ENCODE measurements at regions not wholly inside any gene's neighbourhood (a gene's known extent, or its start where the extent isn't known, plus 50 kb on each side); places are given as distances from the start of the nearest gene placed in this dataset.

DNA sequence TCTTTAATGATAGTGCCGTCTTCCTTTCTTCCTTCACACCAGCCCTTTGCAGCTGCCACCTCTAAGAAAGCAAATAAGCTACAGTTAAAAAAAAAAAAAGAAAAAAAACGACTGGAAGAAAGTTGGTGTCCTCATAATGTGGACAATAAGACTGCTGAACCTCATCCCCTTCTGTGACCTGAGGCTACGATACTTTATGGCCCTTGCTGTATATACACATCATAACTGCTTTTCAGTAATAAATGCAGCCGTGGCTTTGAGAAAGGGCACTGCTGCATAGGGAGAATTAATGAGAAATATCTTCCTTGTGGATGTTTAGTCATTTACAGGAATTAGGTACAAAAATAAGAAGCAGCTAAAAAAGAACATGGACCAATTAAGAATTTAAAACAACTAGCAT, 333.8 kb upstream of the ADGRL2 start:
- H3K4me1 ChIP-seq, result no peaks in the 10 kb centered on the region
- H3K27me3 ChIP-seq, result no peaks in the 10 kb centered on the region
- 43% methylated on average over 4 of the region's 4 CpGs for WGBS (ENCODE audit: insufficient coverage, low coverage, low lambda C conversion rate, missing lambda C conversion rate)
- H3K36me3 ChIP-seq, result no peaks in the 10 kb centered on the region
- H3K27ac ChIP-seq, result no peak overlapping the region
- ATAC-seq (no peak), DNase-seq (no peak)
- TF ChIP-seq, protein P1, sequence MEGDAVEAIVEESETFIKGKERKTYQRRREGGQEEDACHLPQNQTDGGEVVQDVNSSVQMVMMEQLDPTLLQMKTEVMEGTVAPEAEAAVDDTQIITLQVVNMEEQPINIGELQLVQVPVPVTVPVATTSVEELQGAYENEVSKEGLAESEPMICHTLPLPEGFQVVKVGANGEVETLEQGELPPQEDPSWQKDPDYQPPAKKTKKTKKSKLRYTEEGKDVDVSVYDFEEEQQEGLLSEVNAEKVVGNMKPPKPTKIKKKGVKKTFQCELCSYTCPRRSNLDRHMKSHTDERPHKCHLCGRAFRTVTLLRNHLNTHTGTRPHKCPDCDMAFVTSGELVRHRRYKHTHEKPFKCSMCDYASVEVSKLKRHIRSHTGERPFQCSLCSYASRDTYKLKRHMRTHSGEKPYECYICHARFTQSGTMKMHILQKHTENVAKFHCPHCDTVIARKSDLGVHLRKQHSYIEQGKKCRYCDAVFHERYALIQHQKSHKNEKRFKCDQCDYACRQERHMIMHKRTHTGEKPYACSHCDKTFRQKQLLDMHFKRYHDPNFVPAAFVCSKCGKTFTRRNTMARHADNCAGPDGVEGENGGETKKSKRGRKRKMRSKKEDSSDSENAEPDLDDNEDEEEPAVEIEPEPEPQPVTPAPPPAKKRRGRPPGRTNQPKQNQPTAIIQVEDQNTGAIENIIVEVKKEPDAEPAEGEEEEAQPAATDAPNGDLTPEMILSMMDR (IDR thresholded peaks at IDR 0.05), result no peak
- TF ChIP-seq POLR2A (IDR thresholded peaks at IDR 0.05), result no peak
- intact Hi-C loops (cut with DNase I), result no loop called here
- no peaks in the 10 kb centered on the region for H3K9me3 ChIP-seq
- no peak overlapping the region for H3K4me3 ChIP-seq

DNA sequence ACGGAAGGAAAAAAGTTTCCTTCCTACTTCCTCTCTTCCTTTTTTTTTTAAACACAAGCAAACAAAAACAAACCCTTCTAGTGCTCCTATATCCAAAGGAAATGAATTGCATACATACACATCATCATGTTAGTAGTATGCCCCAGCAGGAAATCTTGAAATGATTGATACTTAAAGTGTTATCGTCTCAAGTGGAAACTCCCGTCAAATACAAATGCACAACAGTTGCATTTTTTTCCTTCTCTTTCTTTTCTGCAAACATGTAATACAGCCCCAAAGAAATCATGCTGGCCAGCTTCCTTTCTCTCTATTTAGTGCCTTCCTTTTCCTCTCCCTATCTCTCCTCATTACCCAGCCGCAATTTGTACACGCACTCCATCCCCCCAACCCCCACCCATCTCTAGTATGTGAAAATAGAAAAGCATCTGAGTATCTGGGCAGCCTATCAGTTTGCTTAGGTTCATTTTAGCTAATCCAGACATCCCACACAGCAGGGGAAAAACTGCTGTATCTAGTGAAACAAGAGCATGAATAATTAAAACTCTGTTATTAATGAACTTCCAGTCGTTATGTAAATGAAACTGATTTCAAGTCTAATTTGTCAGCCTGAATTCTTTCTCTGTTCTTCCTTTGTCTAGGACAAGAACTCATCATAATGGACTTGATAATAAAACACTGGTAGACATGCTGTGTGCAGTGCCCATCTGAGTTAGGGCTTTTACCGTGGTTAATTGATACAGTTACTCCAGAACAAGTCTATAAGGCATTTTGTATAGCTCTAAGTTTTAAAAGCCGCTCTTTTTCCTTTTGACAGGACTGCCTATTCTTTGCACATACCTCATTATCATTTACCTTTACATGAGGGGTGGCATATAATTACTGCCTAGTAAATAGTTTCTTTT, 336.5 kb upstream of the ADGRL2 start:
- H3K36me3 ChIP-seq, result no peaks in the 10 kb centered on the region
- no peaks in the 10 kb centered on the region for H3K27me3 ChIP-seq
- TF ChIP-seq, protein P1 (IDR thresholded peaks at IDR 0.05), result no peak
- no peak for TF ChIP-seq POLR2A (IDR thresholded peaks at IDR 0.05)
- whole genome bisulfite sequencing (ENCODE audit: insufficient coverage, low coverage, low lambda C conversion rate, missing lambda C conversion rate), result 43% methylated on average over 8 of the region's 8 CpGs
- no peak overlapping the region for H3K4me3 ChIP-seq
- no peak for DNase-seq
- H3K9me3 ChIP-seq, result no peaks in the 10 kb centered on the region
- intact Hi-C loops (cut with DNase I), result no loop called here
- no peaks in the 10 kb centered on the region for H3K4me1 ChIP-seq
- ATAC-seq, result peak; percentile 18 to 51 (median 40)
- no peak overlapping the region for H3K27ac ChIP-seq

- ATAC-seq (no peak), DNase-seq (no peak)
- H3K9me3 ChIP-seq, result no peaks in the 10 kb centered on the region
- H3K27ac ChIP-seq, result no peak overlapping the region
- no peaks in the 10 kb centered on the region for H3K27me3 ChIP-seq
- no peak overlapping the region for H3K4me3 ChIP-seq
- TF ChIP-seq, protein P1 (IDR thresholded peaks at IDR 0.05), result no peak
- TF ChIP-seq POLR2A (IDR thresholded peaks at IDR 0.05), result no peak
- no peaks in the 10 kb centered on the region for H3K36me3 ChIP-seq
- no peaks in the 10 kb centered on the region for H3K4me1 ChIP-seq
- intact Hi-C loops (cut with DNase I), result no loop called here
Measured at GRCh38 chr1:81459043-81459442, 341.7 kb upstream of the ADGRL2 start.

DNA sequence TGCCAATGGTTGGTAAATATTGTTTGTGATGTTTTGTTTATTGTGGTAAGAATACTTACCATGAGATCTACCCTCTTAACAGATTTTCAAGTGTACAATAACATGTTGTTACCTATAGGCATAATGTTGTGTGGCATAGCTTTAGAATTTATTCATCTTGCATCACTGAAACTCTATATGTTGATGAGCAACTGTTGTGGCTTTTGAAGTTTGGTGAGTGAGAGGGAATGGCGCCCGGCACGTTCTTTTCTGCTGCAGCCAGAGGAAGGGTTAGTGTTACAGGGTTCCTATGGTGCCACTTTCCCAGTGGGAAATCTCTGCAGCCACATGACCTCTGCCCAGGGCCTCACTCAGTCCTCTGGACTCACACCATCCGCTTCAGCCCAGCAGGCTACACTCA, 342.5 kb upstream of the ADGRL2 start:
- Histone ChIP-seq H3K36me3 (no peaks in the 10 kb centered on the region), H3K27me3 (no peaks in the 10 kb centered on the region), H3K9me3 (no peaks in the 10 kb centered on the region), H3K4me3 (no peak overlapping the region), H3K4me1 (no peaks in the 10 kb centered on the region), H3K27ac (no peak overlapping the region)
- TF ChIP-seq POLR2A (IDR thresholded peaks at IDR 0.05), result no peak
- TF ChIP-seq, protein P1 (IDR thresholded peaks at IDR 0.05), result no peak
- intact Hi-C loops (cut with DNase I), result no loop called here
- WGBS (ENCODE audit: insufficient coverage, low coverage, low lambda C conversion rate, missing lambda C conversion rate), result 65% methylated on average over 4 of the region's 4 CpGs
- DNase-seq (no peak), ATAC-seq (no peak)

All from right lobe of liver (tissue), 6 donors.